Liver (tissue), 3 donors: ENCODE measurements at regions not wholly inside any gene's neighbourhood (a gene's known extent, or its start where the extent isn't known, plus 50 kb on each side); places are given as distances from the start of the nearest gene placed in this dataset.

ENCODE experiments used
- CTCF ChIP-seq: fragments of 150-350 bp; IDR thresholded peaks from 2 replicates; pipeline ENCODE4 v1.5.1; 2017; ENCODE audit warnings: improper control_type of control experiment, low read depth, low read length; ENCODE audit not compliant: missing input control
- EGR1 ChIP-seq, 2 donors: IDR thresholded peaks; 2 replicates each; pipeline ENCODE4 v1.6.1; 2016 to 2018; ENCODE audit warnings: antibody characterized with exemption in 2 of 2, low read depth in 2 of 2
- FOXA1 ChIP-seq: IDR thresholded peaks from 2 replicates; pipeline ENCODE4 v1.6.1; 2016; ENCODE audit warnings: antibody characterized with exemption
- FOXA2 ChIP-seq: IDR thresholded peaks from 2 replicates; pipeline ENCODE4 v1.6.1; 2016; ENCODE audit warnings: antibody characterized with exemption
- GABPA ChIP-seq, 2 donors: IDR thresholded peaks in 1 of 2; conservative IDR thresholded peaks in 1 of 2; 2 replicates each; pipeline ENCODE4 v1.6.1; 2016; ENCODE audit warnings: antibody characterized with exemption in 2 of 2, mild to moderate bottlenecking in 1 of 2, moderate library complexity in 1 of 2
- HNF4G ChIP-seq: IDR thresholded peaks from 2 replicates; pipeline ENCODE4 v1.6.1; 2016; ENCODE audit warnings: antibody characterized with exemption
- JUND ChIP-seq, 2 donors: IDR thresholded peaks; 2 replicates each; pipeline ENCODE4 v1.6.1; 2016; ENCODE audit warnings: antibody characterized with exemption in 2 of 2
- MAX ChIP-seq: IDR thresholded peaks from 2 replicates; pipeline ENCODE4 v1.6.1; 2016; ENCODE audit warnings: antibody characterized with exemption
- RAD21 ChIP-seq, 2 donors: IDR thresholded peaks; 2 replicates each; pipeline ENCODE4 v1.6.1; 2016; ENCODE audit warnings: antibody characterized with exemption in 2 of 2, mild to moderate bottlenecking in 2 of 2
- SP1 ChIP-seq: IDR thresholded peaks from 2 replicates; pipeline ENCODE4 v1.6.1; 2018; ENCODE audit warnings: antibody characterized with exemption, mild to moderate bottlenecking
- TAF1 ChIP-seq: conservative IDR thresholded peaks from 2 replicates; pipeline ENCODE4 v1.6.1; 2016; ENCODE audit warnings: antibody characterized with exemption, mild to moderate bottlenecking
- YY1 ChIP-seq: IDR thresholded peaks from 2 replicates; pipeline ENCODE4 v1.6.1; 2016; ENCODE audit warnings: antibody characterized with exemption, mild to moderate bottlenecking
- ZBTB33 ChIP-seq: IDR thresholded peaks from 2 replicates; pipeline ENCODE4 v1.6.1; 2016; ENCODE audit warnings: antibody characterized with exemption
- TF ChIP-seq, protein P1 (sequence below): IDR thresholded peaks from 2 replicates; pipeline ENCODE4 v1.6.1; 2016; ENCODE audit warnings: antibody characterized with exemption, mild to moderate bottlenecking
- donor health status: healthy.
- donor health status: healthy.

DNA sequence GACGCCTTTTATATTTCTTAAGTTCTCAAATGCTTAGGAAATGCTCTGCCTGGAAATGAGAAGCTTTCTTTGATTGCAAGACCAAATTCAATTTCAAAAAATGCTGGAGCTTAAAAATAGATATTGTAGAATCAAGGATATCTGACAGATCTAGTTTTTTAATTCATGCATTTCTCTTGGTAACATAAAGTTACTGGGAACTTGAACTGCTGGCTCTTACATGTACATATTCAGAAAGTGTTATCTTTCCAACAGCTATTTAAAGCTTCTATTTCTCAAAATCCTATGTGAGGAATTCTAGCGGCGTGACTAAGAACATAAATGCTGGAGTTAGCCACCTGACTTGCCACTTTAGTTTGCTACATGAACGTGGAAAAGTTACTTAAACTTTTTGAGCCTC is 109.3 kb downstream of the C3orf38 start:
- TF ChIP-seq EGR1 (IDR thresholded peaks at IDR 0.05; ENCODE audit: low read depth in 2 of 2): no peak
- no peak for TF ChIP-seq CTCF
- no peak for TF ChIP-seq GABPA (IDR thresholded peaks at IDR 0.05 in 1 of 2, conservative IDR thresholded peaks at IDR 0.05 in 1 of 2)
- no peak for TF ChIP-seq FOXA1
- TF ChIP-seq, protein P1, sequence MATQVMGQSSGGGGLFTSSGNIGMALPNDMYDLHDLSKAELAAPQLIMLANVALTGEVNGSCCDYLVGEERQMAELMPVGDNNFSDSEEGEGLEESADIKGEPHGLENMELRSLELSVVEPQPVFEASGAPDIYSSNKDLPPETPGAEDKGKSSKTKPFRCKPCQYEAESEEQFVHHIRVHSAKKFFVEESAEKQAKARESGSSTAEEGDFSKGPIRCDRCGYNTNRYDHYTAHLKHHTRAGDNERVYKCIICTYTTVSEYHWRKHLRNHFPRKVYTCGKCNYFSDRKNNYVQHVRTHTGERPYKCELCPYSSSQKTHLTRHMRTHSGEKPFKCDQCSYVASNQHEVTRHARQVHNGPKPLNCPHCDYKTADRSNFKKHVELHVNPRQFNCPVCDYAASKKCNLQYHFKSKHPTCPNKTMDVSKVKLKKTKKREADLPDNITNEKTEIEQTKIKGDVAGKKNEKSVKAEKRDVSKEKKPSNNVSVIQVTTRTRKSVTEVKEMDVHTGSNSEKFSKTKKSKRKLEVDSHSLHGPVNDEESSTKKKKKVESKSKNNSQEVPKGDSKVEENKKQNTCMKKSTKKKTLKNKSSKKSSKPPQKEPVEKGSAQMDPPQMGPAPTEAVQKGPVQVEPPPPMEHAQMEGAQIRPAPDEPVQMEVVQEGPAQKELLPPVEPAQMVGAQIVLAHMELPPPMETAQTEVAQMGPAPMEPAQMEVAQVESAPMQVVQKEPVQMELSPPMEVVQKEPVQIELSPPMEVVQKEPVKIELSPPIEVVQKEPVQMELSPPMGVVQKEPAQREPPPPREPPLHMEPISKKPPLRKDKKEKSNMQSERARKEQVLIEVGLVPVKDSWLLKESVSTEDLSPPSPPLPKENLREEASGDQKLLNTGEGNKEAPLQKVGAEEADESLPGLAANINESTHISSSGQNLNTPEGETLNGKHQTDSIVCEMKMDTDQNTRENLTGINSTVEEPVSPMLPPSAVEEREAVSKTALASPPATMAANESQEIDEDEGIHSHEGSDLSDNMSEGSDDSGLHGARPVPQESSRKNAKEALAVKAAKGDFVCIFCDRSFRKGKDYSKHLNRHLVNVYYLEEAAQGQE: no peak
- TF ChIP-seq HNF4G: no peak
- TF ChIP-seq ZBTB33: no peak
- TF ChIP-seq MAX: no peak
- TF ChIP-seq FOXA2: no peak
- no peak for TF ChIP-seq RAD21 (IDR thresholded peaks at IDR 0.05)
- no peak for TF ChIP-seq TAF1
- no peak for TF ChIP-seq JUND (IDR thresholded peaks at IDR 0.05)
- TF ChIP-seq YY1: no peak
- no peak for TF ChIP-seq SP1
